Ectodermal cell (in vitro differentiated cells): ENCODE measurements at regions not wholly inside any gene's neighbourhood (a gene's known extent, or its start where the extent isn't known, plus 50 kb on each side); places are given as distances from the start of the nearest gene placed in this dataset.

Source experiments
- H3K27ac ChIP-seq: 2 replicates; pipeline ENCODE4 v1.7.0; 2013; ENCODE audit warnings: mild to moderate bottlenecking, low read depth, low read length; ENCODE audit not compliant: insufficient read depth, poor library complexity, severe bottlenecking
- H3K27me3 ChIP-seq: 2 replicates; pipeline ENCODE4 v1.7.0; 2013; ENCODE audit warnings: mild to moderate bottlenecking, low read length; ENCODE audit not compliant: insufficient read depth, control insufficient read depth, poor library complexity, severe bottlenecking
- H3K36me3 ChIP-seq: one replicate; pipeline ENCODE4 v1.7.0; 2013; ENCODE audit warnings: low read length; ENCODE audit not compliant: control insufficient read depth, insufficient read depth
- H3K4me1 ChIP-seq: one replicate; pipeline ENCODE4 v1.7.0; 2013; ENCODE audit warnings: low read length; ENCODE audit not compliant: control insufficient read depth, insufficient read depth
- H3K4me3 ChIP-seq: 2 replicates; pipeline ENCODE4 v1.7.0; 2013; ENCODE audit warnings: low read depth, low read length, control low read depth; ENCODE audit not compliant: insufficient read depth
- H3K9me3 ChIP-seq: 2 replicates; pipeline ENCODE4 v1.7.0; 2013; ENCODE audit warnings: mild to moderate bottlenecking, low read length, moderate library complexity; ENCODE audit not compliant: control insufficient read depth
- WGBS, 2 experiments: methylation state at CpG; one replicate each; pipeline ENCODE4 v1.1.7; 2013; ENCODE audit warnings: missing lambda C conversion rate in 2 of 2; 5-methylcytosine and 5-hydroxymethylcytosine counted together

DNA sequence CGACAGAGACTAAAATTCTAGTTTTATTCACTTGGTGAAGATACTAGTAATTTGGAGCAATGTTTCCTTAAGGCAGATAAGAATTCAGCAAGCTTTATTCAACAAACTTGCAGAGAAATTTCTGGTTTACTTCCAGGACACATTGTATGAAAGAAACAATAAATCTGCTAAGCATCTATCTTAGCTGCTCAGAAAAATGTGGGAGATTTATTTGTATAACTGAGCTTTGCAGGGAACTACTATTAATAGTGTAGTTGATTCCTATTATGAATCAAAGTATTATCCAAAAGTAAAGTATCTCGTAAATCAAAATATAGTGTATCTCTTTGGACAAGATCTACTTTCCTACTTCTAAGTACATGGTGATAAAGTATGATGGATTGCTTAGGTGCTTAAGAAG is 239.4 kb upstream of the TMTC1 start:
- WGBS, 2 experiments = no CpG with 5 or more reads among the region's 2 CpGs
- Histone ChIP-seq H3K4me3 (no peak overlapping the region), H3K27me3 (no peaks in the 10 kb centered on the region), H3K9me3 (no peaks in the 10 kb centered on the region), H3K4me1 (no peaks in the 10 kb centered on the region), H3K36me3 (no peaks in the 10 kb centered on the region), H3K27ac (no peak overlapping the region)

DNA sequence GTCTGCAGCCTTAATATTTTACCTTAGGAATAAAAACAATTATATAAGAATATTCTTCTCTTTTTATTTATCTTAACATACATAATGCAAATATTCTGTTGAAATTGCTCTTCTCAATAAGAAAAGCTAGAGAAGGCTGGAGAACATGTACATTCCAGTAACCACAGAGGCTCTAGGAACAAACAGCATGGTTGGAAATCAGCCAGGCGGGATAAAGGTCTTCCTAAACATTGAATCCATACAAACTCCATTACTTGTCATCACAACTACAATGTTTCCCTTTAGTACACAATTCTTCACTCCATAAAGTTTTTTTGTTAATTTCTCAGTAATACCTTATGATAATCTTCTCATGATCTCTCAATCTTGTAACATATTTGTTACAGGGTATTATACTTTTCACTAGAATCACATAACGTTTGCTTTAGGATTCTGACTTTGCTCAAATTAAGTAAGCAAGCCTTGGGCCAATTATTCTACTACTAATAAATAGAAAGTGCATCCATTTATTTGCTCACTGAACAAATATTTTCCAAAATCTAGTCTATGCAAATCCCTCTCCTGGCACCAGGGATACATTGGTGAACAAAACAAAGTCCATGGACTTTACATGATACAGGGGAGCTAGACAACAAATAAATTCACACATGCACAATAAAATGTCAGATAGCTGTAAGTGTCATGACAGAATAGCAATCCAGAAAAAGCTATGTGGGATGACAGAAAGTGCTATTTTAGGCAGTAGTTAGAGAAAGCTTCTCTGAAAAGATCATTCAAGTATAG is 237.5 kb upstream of the TMTC1 start:
- H3K27me3 ChIP-seq = no peaks in the 10 kb centered on the region
- no peaks in the 10 kb centered on the region for H3K4me1 ChIP-seq
- no peak overlapping the region for H3K4me3 ChIP-seq
- no peaks in the 10 kb centered on the region for H3K36me3 ChIP-seq
- H3K27ac ChIP-seq = no peak overlapping the region
- no peaks in the 10 kb centered on the region for H3K9me3 ChIP-seq
- 95 to 99% methylated on average over 2 of the region's 2 CpGs for WGBS, 2 experiments

DNA sequence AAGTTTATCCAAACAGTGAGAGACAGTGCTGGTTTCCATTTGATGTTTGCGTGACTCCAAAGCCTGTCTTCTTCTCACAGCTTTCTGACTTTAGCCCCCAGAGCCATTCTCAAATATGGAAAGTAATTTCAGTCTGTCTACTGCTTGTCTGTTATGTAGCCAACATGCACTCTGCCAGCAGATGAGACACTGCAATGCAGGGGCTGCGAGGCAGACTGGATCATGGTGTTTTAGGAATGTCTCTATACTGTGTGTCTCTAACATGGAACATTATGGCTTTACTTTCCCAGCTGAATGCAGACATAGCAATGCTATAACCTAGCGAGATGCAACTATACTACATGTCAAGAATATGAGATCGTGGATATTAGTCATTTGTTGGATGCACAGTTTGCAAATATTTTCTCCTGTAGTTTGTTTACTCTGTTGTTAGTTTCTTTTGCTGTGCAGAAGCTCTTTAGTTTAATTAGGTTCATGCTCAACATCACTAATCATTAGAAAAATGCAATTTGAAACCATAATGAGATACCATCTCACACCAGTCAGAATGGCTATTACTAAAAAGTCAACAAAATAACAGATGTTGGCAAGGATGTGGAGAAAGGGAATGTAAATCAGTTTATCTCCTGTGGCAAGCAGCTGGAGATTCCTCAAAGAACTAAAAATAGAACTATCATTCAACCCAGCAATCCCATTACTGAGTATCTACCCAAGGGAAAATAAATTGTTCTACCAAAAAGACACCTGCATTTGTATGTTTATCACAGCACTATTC is 235.8 kb upstream of the TMTC1 start:
- no peak overlapping the region for H3K4me3 ChIP-seq
- H3K27ac ChIP-seq = no peak overlapping the region
- no peaks in the 10 kb centered on the region for H3K36me3 ChIP-seq
- no peaks in the 10 kb centered on the region for H3K27me3 ChIP-seq
- H3K4me1 ChIP-seq = no peaks in the 10 kb centered on the region
- no peaks in the 10 kb centered on the region for H3K9me3 ChIP-seq
- 92 to 95% methylated on average over 4 of the region's 4 CpGs for WGBS, 2 experiments

DNA sequence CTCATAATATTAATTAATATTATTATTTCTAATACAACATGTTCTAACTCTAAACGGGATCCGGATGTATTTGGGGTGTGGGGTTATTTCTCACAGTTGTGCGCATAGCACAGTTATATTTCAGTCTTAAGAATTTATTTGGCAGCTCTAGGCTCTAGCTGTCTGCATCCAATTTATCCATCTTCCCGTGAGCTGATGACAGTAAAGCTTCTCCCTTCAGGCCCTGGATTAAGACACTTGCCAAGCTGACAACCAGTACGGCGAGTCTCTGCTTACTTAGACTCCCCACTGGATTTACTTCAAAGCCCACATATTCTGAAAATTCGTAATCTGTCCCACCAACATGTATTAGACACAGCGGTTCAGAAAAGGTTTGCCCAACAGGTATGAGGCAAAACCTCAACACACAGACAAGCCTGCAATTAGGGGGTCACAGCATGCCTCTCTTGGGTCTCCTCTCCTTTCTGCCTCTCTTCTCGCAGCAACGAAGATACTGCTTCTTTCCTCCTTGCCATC is 232.9 kb upstream of the TMTC1 start:
- Histone ChIP-seq H3K9me3 (no peaks in the 10 kb centered on the region), H3K27me3 (no peaks in the 10 kb centered on the region), H3K4me3 (no peak overlapping the region), H3K36me3 (no peaks in the 10 kb centered on the region), H3K4me1 (no peaks in the 10 kb centered on the region), H3K27ac (no peak overlapping the region)
- WGBS, 2 experiments = 90 to 96% methylated on average over 8 of the region's 10 CpGs

DNA sequence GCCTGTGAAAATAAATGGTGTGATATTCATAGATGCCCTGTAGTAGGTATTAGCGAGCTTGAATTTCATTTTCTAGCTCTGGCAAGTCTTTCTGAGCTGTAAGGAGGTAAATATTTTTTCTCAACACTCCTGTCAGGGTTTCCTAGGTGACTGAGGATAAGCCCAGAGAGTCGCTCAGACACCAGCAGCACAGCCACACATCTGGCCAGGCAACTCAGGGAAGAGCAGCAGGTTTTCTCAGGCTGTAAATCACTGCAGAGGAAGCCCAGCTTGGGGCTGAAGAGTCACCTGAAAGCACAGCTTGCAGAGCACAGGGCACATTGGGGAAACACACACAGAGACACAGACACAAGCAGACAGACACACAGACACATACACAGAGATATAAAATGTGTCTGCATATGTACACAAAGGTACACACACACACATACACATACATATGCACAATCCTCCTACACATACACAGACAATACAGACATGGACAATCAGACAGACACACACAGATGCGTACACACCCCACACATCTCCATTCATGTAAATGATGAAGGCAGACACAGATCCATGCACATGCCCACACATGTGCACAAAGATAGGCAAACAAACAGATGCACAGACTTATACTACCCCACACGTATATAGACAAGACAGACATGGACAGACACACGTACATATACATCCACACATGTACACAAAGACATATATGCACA is 232.0 kb upstream of the TMTC1 start:
- H3K9me3 ChIP-seq = no peaks in the 10 kb centered on the region
- H3K36me3 ChIP-seq = no peaks in the 10 kb centered on the region
- no peaks in the 10 kb centered on the region for H3K4me1 ChIP-seq
- no peak overlapping the region for H3K27ac ChIP-seq
- WGBS, 2 experiments = 91% methylated on average over 5 of the region's 5 CpGs
- H3K4me3 ChIP-seq = no peak overlapping the region
- H3K27me3 ChIP-seq = no peaks in the 10 kb centered on the region

DNA sequence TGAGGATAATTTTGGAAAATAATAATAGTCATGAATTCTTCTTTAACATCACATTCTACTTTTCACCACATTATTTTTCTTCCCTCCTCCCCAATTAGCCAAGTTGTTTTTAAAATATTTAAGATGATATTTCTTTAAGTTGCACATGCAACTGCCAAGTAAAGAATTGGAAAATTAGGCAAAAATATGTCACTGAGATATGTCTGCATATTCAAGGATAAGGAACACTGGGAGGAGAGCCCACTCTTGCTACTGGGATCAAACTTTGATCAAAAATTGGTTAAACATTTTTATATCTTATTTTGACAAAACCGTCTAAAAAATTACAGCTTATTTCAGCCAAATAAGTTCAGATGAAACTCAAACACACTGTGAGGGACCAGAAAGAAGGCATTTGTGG is 231.2 kb upstream of the TMTC1 start:
- no peaks in the 10 kb centered on the region for H3K36me3 ChIP-seq
- H3K4me1 ChIP-seq = no peaks in the 10 kb centered on the region
- no peak overlapping the region for H3K27ac ChIP-seq
- no peaks in the 10 kb centered on the region for H3K27me3 ChIP-seq
- H3K4me3 ChIP-seq = no peak overlapping the region
- H3K9me3 ChIP-seq = no peaks in the 10 kb centered on the region
- 100% methylated on average over 1 of the region's 1 CpG for WGBS, 2 experiments

DNA sequence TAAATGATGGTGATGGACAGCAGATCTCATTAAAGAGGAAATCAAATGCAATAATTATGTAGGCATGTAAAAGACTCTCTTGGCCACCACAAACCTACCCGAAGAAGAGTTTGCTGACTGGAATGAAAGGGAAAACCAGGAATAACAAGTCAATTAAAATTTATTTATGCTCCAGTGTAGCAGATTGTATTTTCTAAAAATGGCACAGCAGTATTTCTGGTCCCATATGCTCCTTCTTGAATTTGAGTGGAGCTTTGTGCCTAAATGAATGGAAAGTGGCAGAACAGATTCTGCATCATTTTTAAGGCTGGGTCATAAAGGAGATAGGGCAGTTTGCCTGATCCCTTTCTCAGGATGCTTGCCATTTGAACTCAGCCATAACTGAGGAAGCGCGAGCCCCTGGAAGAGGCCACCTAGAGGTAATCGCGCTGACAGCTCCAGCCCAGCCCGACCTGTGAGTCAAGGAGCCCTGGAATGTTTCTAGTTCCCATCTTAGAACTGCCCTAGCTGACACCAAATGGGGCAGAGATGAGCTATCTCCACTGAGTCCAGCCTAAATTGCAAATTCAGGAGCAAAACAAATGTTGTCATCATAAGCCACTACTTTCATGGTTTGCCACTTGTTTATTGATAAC is 229.2 kb upstream of the TMTC1 start:
- no peaks in the 10 kb centered on the region for H3K36me3 ChIP-seq
- H3K27ac ChIP-seq = no peak overlapping the region
- WGBS, 2 experiments = 52 to 53% methylated on average over 6 of the region's 6 CpGs
- H3K27me3 ChIP-seq = no peaks in the 10 kb centered on the region
- no peaks in the 10 kb centered on the region for H3K9me3 ChIP-seq
- no peaks in the 10 kb centered on the region for H3K4me1 ChIP-seq
- H3K4me3 ChIP-seq = no peak overlapping the region

DNA sequence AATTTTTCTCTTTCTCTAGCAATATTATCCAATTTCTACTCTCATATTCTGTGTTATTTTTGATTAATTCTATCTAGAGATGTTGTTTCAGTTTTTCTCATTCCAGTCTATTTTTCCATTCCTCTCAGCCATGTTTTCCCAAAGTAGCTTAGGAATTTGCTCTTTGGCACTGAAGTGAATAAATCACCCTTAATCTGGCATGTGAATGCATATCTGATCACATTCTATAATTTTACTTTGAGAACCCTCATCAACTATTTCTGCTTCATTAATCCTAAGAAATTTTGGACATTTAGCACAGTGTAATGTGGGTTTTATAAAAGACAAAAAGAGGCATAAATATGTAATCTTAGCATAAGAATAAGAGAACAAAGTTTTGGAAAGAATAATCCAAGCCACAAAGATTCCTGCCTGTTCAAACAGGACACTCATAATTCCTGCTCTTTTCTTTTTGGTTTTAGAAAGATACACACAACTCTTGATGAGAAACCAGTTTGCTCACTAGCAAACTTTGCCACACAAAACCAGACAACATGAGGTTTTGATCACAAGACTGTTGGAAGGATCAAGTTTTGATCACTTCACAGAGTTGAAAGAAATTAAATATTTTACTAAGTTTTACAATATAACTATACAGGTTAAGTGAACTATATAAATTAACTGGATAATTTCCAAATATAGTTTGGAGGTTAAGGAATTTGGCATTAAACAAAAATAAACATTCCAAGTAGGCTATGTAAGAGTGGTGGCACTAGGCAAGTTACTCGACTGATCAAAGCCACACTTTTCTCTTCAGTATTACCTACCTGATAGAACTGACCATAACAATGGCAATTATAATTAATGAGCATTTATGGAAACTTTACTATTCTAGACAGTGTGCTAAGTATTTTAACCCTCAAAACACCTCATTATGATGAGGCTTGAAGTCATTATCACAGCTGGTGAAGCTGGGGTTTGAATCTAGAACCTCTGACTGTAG is 226.6 kb upstream of the TMTC1 start:
- Histone ChIP-seq H3K9me3 (no peaks in the 10 kb centered on the region), H3K27ac (no peak overlapping the region), H3K4me3 (no peak overlapping the region), H3K27me3 (no peaks in the 10 kb centered on the region), H3K4me1 (no peaks in the 10 kb centered on the region), H3K36me3 (no peaks in the 10 kb centered on the region)
- 100% methylated on average over 1 of the region's 1 CpG; no CpG with 5 or more reads in 1 of the 2 experiments for WGBS, 2 experiments

DNA sequence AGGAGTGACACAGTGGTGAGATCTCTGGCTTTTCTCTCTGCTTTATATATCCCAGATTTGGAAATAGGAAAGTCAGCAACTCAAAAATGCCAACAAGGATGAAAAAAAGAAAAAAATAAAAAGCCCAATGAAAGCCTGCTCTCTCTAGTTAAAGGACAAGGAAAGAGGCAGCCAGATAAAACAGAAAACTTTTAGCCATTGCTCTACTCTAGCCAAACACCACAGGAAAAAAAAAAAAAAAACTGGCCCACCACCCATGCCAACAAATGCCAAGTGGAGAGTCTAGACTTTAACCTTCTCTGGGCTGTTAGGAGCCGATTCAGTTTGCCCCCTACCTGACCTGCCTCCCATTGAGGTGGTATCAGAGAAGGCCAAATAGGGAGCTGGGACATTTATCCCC is 222.3 kb upstream of the TMTC1 start:
- Histone ChIP-seq H3K4me3 (no peak overlapping the region), H3K27me3 (no peaks in the 10 kb centered on the region), H3K27ac (no peak overlapping the region), H3K4me1 (no peaks in the 10 kb centered on the region), H3K9me3 (no peaks in the 10 kb centered on the region), H3K36me3 (no peaks in the 10 kb centered on the region)
- 85 to 95% methylated on average over 1 of the region's 1 CpG for WGBS, 2 experiments
